ENCODE measurements at regions not wholly inside any gene's neighbourhood (a gene's known extent, or its start where the extent isn't known, plus 50 kb on each side); places are given as distances from the start of the nearest gene placed in this dataset.

- H3K9me3 ChIP-seq (ENCODE audit: control insufficient read depth, insufficient read depth, low read depth, low read length) = no peaks in the 10 kb centered on the region
- H3K4me1 ChIP-seq (ENCODE audit: control insufficient read depth, extremely low read depth, insufficient read depth, low read length) = no peaks in the 10 kb centered on the region
- DNase-seq (ENCODE audit: low read depth in 2 of 2) = peak; percentile 4 to 52
- no peaks in the 10 kb centered on the region for H3K79me2 ChIP-seq (ENCODE audit: control insufficient read depth, insufficient read depth, low read length)
- no peaks in the 10 kb centered on the region for H4K20me1 ChIP-seq (ENCODE audit: control insufficient read depth, extremely low read depth, insufficient read depth, low read length)
- no peak overlapping the region for H3K9ac ChIP-seq (ENCODE audit: insufficient read depth, low read length)
- H3K36me3 ChIP-seq (ENCODE audit: control insufficient read depth, insufficient read depth, low read length) = no peaks in the 10 kb centered on the region
- no peak overlapping the region for H2AFZ ChIP-seq (ENCODE audit: low read length)
- no peaks in the 10 kb centered on the region for H3K27me3 ChIP-seq (ENCODE audit: control insufficient read depth, insufficient read depth, low read length)
- peak overlapping the region in 1 of 4 experiments; percentile 19 for H3K4me3 ChIP-seq (replicated peaks in 1 of 4; ENCODE audit: control extremely low read depth in 1 of 4, insufficient read depth in 1 of 4, low read depth in 3 of 4, low read length in 4 of 4)
- H3K27ac ChIP-seq (ENCODE audit: insufficient read depth, low read length) = no peak overlapping the region
- H3K4me2 ChIP-seq (ENCODE audit: extremely low read depth, insufficient read depth, low read length) = no peak overlapping the region
- no peak for TF ChIP-seq EZH2 (IDR thresholded peaks at IDR 0.05; ENCODE audit: low read length, missing control alignments)
- TF ChIP-seq, protein P1, sequence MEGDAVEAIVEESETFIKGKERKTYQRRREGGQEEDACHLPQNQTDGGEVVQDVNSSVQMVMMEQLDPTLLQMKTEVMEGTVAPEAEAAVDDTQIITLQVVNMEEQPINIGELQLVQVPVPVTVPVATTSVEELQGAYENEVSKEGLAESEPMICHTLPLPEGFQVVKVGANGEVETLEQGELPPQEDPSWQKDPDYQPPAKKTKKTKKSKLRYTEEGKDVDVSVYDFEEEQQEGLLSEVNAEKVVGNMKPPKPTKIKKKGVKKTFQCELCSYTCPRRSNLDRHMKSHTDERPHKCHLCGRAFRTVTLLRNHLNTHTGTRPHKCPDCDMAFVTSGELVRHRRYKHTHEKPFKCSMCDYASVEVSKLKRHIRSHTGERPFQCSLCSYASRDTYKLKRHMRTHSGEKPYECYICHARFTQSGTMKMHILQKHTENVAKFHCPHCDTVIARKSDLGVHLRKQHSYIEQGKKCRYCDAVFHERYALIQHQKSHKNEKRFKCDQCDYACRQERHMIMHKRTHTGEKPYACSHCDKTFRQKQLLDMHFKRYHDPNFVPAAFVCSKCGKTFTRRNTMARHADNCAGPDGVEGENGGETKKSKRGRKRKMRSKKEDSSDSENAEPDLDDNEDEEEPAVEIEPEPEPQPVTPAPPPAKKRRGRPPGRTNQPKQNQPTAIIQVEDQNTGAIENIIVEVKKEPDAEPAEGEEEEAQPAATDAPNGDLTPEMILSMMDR (conservative IDR thresholded peaks at IDR 0.05 in 1 of 2, IDR thresholded peaks at IDR 0.05 in 1 of 2; ENCODE audit: low read depth in 1 of 2, low read length in 2 of 2) = no peak
Measured at GRCh38 chr7:85840554-85840953, 653.7 kb upstream of the SEMA3D start.

GRCh38 chr7:85833066-85833465 lies 646.2 kb upstream of the SEMA3D start:
- Histone ChIP-seq H4K20me1 (ENCODE audit: control insufficient read depth, extremely low read depth, insufficient read depth, low read length) (no peaks in the 10 kb centered on the region), H3K27me3 (ENCODE audit: control insufficient read depth, insufficient read depth, low read length) (no peaks in the 10 kb centered on the region), H3K9ac (ENCODE audit: insufficient read depth, low read length) (no peak overlapping the region), H3K27ac (ENCODE audit: insufficient read depth, low read length) (no peak overlapping the region), H3K9me3 (ENCODE audit: control insufficient read depth, insufficient read depth, low read depth, low read length) (no peaks in the 10 kb centered on the region), H3K79me2 (ENCODE audit: control insufficient read depth, insufficient read depth, low read length) (no peaks in the 10 kb centered on the region), H3K4me2 (ENCODE audit: extremely low read depth, insufficient read depth, low read length) (no peak overlapping the region), H3K4me3 (replicated peaks in 1 of 4; ENCODE audit: control extremely low read depth in 1 of 4, insufficient read depth in 1 of 4, low read depth in 3 of 4, low read length in 4 of 4) (no peak overlapping the region), H3K36me3 (ENCODE audit: control insufficient read depth, insufficient read depth, low read length) (no peaks in the 10 kb centered on the region), H3K4me1 (ENCODE audit: control insufficient read depth, extremely low read depth, insufficient read depth, low read length) (no peaks in the 10 kb centered on the region), H2AFZ (ENCODE audit: low read length) (no peak overlapping the region)
- TF ChIP-seq, protein P1 (conservative IDR thresholded peaks at IDR 0.05 in 1 of 2, IDR thresholded peaks at IDR 0.05 in 1 of 2; ENCODE audit: low read depth in 1 of 2, low read length in 2 of 2) = no peak
- no peak for TF ChIP-seq EZH2 (IDR thresholded peaks at IDR 0.05; ENCODE audit: low read length, missing control alignments)
- DNase-seq (ENCODE audit: low read depth in 2 of 2) = peak; percentile 42 to 57

- Histone ChIP-seq H3K9ac (ENCODE audit: insufficient read depth, low read length) (no peak overlapping the region), H2AFZ (ENCODE audit: low read length) (no peak overlapping the region), H3K27me3 (ENCODE audit: control insufficient read depth, insufficient read depth, low read length) (no peaks in the 10 kb centered on the region), H3K27ac (ENCODE audit: insufficient read depth, low read length) (no peak overlapping the region), H3K4me2 (ENCODE audit: extremely low read depth, insufficient read depth, low read length) (no peak overlapping the region), H3K36me3 (ENCODE audit: control insufficient read depth, insufficient read depth, low read length) (no peaks in the 10 kb centered on the region), H4K20me1 (ENCODE audit: control insufficient read depth, extremely low read depth, insufficient read depth, low read length) (no peaks in the 10 kb centered on the region), H3K4me1 (ENCODE audit: control insufficient read depth, extremely low read depth, insufficient read depth, low read length) (no peaks in the 10 kb centered on the region), H3K4me3 (replicated peaks in 1 of 4; ENCODE audit: control extremely low read depth in 1 of 4, insufficient read depth in 1 of 4, low read depth in 3 of 4, low read length in 4 of 4) (no peak overlapping the region), H3K9me3 (ENCODE audit: control insufficient read depth, insufficient read depth, low read depth, low read length) (no peaks in the 10 kb centered on the region), H3K79me2 (ENCODE audit: control insufficient read depth, insufficient read depth, low read length) (no peaks in the 10 kb centered on the region)
- no peak for DNase-seq (ENCODE audit: low read depth in 2 of 2)
- no peak for TF ChIP-seq EZH2 (IDR thresholded peaks at IDR 0.05; ENCODE audit: low read length, missing control alignments)
- TF ChIP-seq, protein P1 (conservative IDR thresholded peaks at IDR 0.05 in 1 of 2, IDR thresholded peaks at IDR 0.05 in 1 of 2; ENCODE audit: low read depth in 1 of 2, low read length in 2 of 2) = no peak
Measured at GRCh38 chr7:85830982-85831381, 644.1 kb upstream of the SEMA3D start.
